Activated CD4-positive, alpha-beta T cell treated with anti-CD3 and anti-CD28 coated beads, Interleukin-2, Interleukin-4, amounts not matched to agents 100 ng/mL and 50 ng/mL, durations not matched to agents 16 hours and 8 hours (primary cell): ENCODE measurements at regions not wholly inside any gene's neighbourhood (a gene's known extent, or its start where the extent isn't known, plus 50 kb on each side); places are given as distances from the start of the nearest gene placed in this dataset.

ENCODE experiments used
- DNase-seq: peaks from one replicate; pipeline ENCODE4 v3.0.0-alpha.2; 2020; ENCODE audit warnings: low spot score

GRCh38 chr3:104855702-104856101, 511.0 kb upstream of the ALCAM start:
- DNase-seq, result no peak

GRCh38 chr3:104856741-104857140, 510.0 kb upstream of the ALCAM start:
- no peak for DNase-seq

- no peak for DNase-seq
Observed at GRCh38 chr3:104868291-104868690, 498.4 kb upstream of the ALCAM start.

- DNase-seq, result no peak
Observed at GRCh38 chr3:104870276-104870675, 496.4 kb upstream of the ALCAM start.

- no peak for DNase-seq
Observed at GRCh38 chr3:104873331-104873730, 493.4 kb upstream of the ALCAM start.

- DNase-seq, result no peak
Observed at GRCh38 chr3:104878395-104878794, 488.3 kb upstream of the ALCAM start.

- DNase-seq, result no peak
Observed at GRCh38 chr3:104879919-104880318, 486.8 kb upstream of the ALCAM start.

GRCh38 chr3:104885214-104885814, 481.4 kb upstream of the ALCAM start:
- DNase-seq, result no peak

GRCh38 chr3:104886220-104886995, 480.3 kb upstream of the ALCAM start:
- DNase-seq, result no peak

- no peak for DNase-seq
Observed at GRCh38 chr3:104887069-104887468, 479.6 kb upstream of the ALCAM start.

GRCh38 chr3:104887619-104888018, 479.1 kb upstream of the ALCAM start:
- no peak for DNase-seq

GRCh38 chr3:104892044-104892443, 474.7 kb upstream of the ALCAM start:
- no peak for DNase-seq

GRCh38 chr3:104896624-104897023, 470.1 kb upstream of the ALCAM start:
- no peak for DNase-seq

- DNase-seq, result no peak
Observed at GRCh38 chr3:104901396-104901795, 465.3 kb upstream of the ALCAM start.

GRCh38 chr3:104903064-104903463, 463.6 kb upstream of the ALCAM start:
- DNase-seq, result no peak

- no peak for DNase-seq
Observed at GRCh38 chr3:104906001-104906639, 460.6 kb upstream of the ALCAM start.

- no peak for DNase-seq
Observed at GRCh38 chr3:104907507-104907906, 459.2 kb upstream of the ALCAM start.

GRCh38 chr3:104908761-104909160, 457.9 kb upstream of the ALCAM start:
- no peak for DNase-seq

- DNase-seq, result no peak
Observed at GRCh38 chr3:104909198-104909597, 457.5 kb upstream of the ALCAM start.

GRCh38 chr3:104909721-104910120, 457.0 kb upstream of the ALCAM start:
- DNase-seq, result no peak

- no peak for DNase-seq
Observed at GRCh38 chr3:104911376-104911775, 455.3 kb upstream of the ALCAM start.

- no peak for DNase-seq
Observed at GRCh38 chr3:104916971-104917370, 449.7 kb upstream of the ALCAM start.

- DNase-seq, result no peak
Observed at GRCh38 chr3:104920512-104920911, 446.2 kb upstream of the ALCAM start.
